Stomach (tissue), 4 donors: ENCODE measurements at regions not wholly inside any gene's neighbourhood (a gene's known extent, or its start where the extent isn't known, plus 50 kb on each side); places are given as distances from the start of the nearest gene placed in this dataset.

Source experiments
- CTCF ChIP-seq, 7 experiments: fragments of 450-650 bp in 4 of 7; fragments of 200-600 bp in 3 of 7; sonication (generic) in 3 of 7; IDR thresholded peaks; one replicate each; pipeline ENCODE4 v1.5.1; 2016 to 2019; ENCODE audit warnings: antibody characterized with exemption in 7 of 7, control low read depth in 2 of 7, mild to moderate bottlenecking in 1 of 7
- EP300 ChIP-seq: sonication (generic); formaldehyde crosslinking; IDR thresholded peaks from one replicate; pipeline ENCODE4 v1.6.1; 2017; ENCODE audit warnings: antibody characterized with exemption
- POLR2AphosphoS5 ChIP-seq, 3 donors: sonication (generic); formaldehyde crosslinking; IDR thresholded peaks; one replicate each; pipeline ENCODE4 v1.6.1; 2016; ENCODE audit warnings: antibody characterized with exemption in 3 of 3

GRCh38 chr10:44811072-44811471 lies 100.1 kb upstream of the TMEM72 start:
- TF ChIP-seq EP300 (no peak), POLR2AphosphoS5 (IDR thresholded peaks at IDR 0.05) (no peak), CTCF (IDR thresholded peaks at IDR 0.05) (no peak)
